Uterus (tissue), 3 donors: ENCODE measurements at regions not wholly inside any gene's neighbourhood (a gene's known extent, or its start where the extent isn't known, plus 50 kb on each side); places are given as distances from the start of the nearest gene placed in this dataset.

Experiments
- DNase-seq, 2 donors: peaks; one replicate each; pipeline ENCODE4 v3.0.0-alpha.2; 2019 to 2020
- H3K27ac ChIP-seq, 2 donors: fragments of 200-600 bp; sonication (generic); 1 replicate in 1 of 2; 2 replicates in 1 of 2; pipeline ENCODE4 v1.5.1; 2016 to 2018
- H3K27me3 ChIP-seq, 2 donors: fragments of 200-600 bp; sonication (generic); one replicate each; pipeline ENCODE4 v1.5.1; 2018 to 2019; ENCODE audit warnings: control low read depth in 1 of 2
- H3K36me3 ChIP-seq, 2 donors: fragments of 200-600 bp; sonication (generic); one replicate each; pipeline ENCODE4 v1.5.1; 2019; ENCODE audit warnings: control low read depth in 1 of 2
- H3K4me1 ChIP-seq, 2 donors: fragments of 200-600 bp; sonication (generic); one replicate each; pipeline ENCODE4 v1.5.1; 2018 to 2019; ENCODE audit warnings: control low read depth in 1 of 2
- H3K4me3 ChIP-seq, 2 donors: fragments of 200-600 bp; sonication (generic); 1 replicate in 1 of 2; 2 replicates in 1 of 2; pipeline ENCODE4 v1.5.1; 2018 to 2019; ENCODE audit warnings: mild to moderate bottlenecking in 1 of 2
- H3K9me3 ChIP-seq, 2 donors: fragments of 200-600 bp; sonication (generic); one replicate each; pipeline ENCODE4 v1.5.1; 2019; ENCODE audit warnings: control low read depth in 1 of 2
- CTCF ChIP-seq, 4 experiments: fragments of 200-600 bp in 2 of 4; fragments of 450-650 bp in 2 of 4; sonication (generic) in 2 of 4; IDR thresholded peaks; one replicate each; pipeline ENCODE4 v1.5.1; 2016 to 2019; ENCODE audit warnings: antibody characterized with exemption in 4 of 4, mild to moderate bottlenecking in 2 of 4, moderate library complexity in 1 of 4
- POLR2A ChIP-seq, 2 donors: fragments of 450-650 bp; IDR thresholded peaks; one replicate each; pipeline ENCODE4 v1.6.1; 2016; ENCODE audit warnings: antibody characterized with exemption in 2 of 2, mild to moderate bottlenecking in 1 of 2, moderate library complexity in 1 of 2
- intact Hi-C: fragments of 100-400 bp; cut with DNase I; formaldehyde crosslinking; loops from one replicate; pipeline ENCODE4 v1.15.1; 2023; ENCODE audit warnings: low total_unique reads
- donor health status: DM: yes; HTN: yes; CAD: no.

GRCh38 chr10:2949221-2949947 lies 118.0 kb upstream of the PFKP start:
- H3K4me3 ChIP-seq: no peak overlapping the region
- peaks cover 0 to 4% of the 10 kb centered on the region in 2 donors for H3K9me3 ChIP-seq
- no peak overlapping the region for H3K27ac ChIP-seq
- TF ChIP-seq POLR2A (IDR thresholded peaks at IDR 0.05) (no peak), CTCF (IDR thresholded peaks at IDR 0.05) (no peak)
- H3K4me1 ChIP-seq: no peaks in the 10 kb centered on the region
- DNase-seq: no peak
- intact Hi-C loops: no loop called here
- H3K36me3 ChIP-seq: no peaks in the 10 kb centered on the region
- no peaks in the 10 kb centered on the region for H3K27me3 ChIP-seq

GRCh38 chr10:2948127-2948854 lies 119.1 kb upstream of the PFKP start:
- Histone ChIP-seq H3K27ac (no peak overlapping the region), H3K9me3 (no peaks in the 10 kb centered on the region), H3K4me3 (no peak overlapping the region), H3K36me3 (no peaks in the 10 kb centered on the region), H3K27me3 (no peaks in the 10 kb centered on the region), H3K4me1 (no peaks in the 10 kb centered on the region)
- no peak for TF ChIP-seq POLR2A (IDR thresholded peaks at IDR 0.05)
- no peak for TF ChIP-seq CTCF (IDR thresholded peaks at IDR 0.05)
- intact Hi-C loops: no loop called here
- DNase-seq: no peak

- no peak for TF ChIP-seq CTCF (IDR thresholded peaks at IDR 0.05)
- TF ChIP-seq POLR2A (IDR thresholded peaks at IDR 0.05): no peak
- peaks cover 0 to 3% of the 10 kb centered on the region in 2 donors for H3K27me3 ChIP-seq
Measured at GRCh38 chr10:2944788-2945187, 122.6 kb upstream of the PFKP start.

GRCh38 chr10:2943932-2944614 lies 123.3 kb upstream of the PFKP start:
- no peak for DNase-seq
- Histone ChIP-seq H3K27me3 (peaks cover 0 to 3% of the 10 kb centered on the region in 2 donors), H3K36me3 (no peaks in the 10 kb centered on the region), H3K4me3 (no peak overlapping the region), H3K9me3 (no peaks in the 10 kb centered on the region), H3K4me1 (no peaks in the 10 kb centered on the region), H3K27ac (no peak overlapping the region)
- intact Hi-C loops: no loop called here
- TF ChIP-seq POLR2A (IDR thresholded peaks at IDR 0.05) (no peak), CTCF (IDR thresholded peaks at IDR 0.05) (no peak)

More at GRCh38 chr10:2944788-2945187, 122.6 kb upstream of the PFKP start:
- Histone ChIP-seq H3K9me3 (no peaks in the 10 kb centered on the region), H3K4me1 (no peaks in the 10 kb centered on the region), H3K36me3 (no peaks in the 10 kb centered on the region), H3K4me3 (no peak overlapping the region), H3K27ac (no peak overlapping the region)
- no peak for DNase-seq
- intact Hi-C loops: no loop called here

GRCh38 chr10:2942938-2943337 lies 124.4 kb upstream of the PFKP start:
- no peaks in the 10 kb centered on the region for H3K36me3 ChIP-seq
- no peaks in the 10 kb centered on the region for H3K4me1 ChIP-seq
- peaks cover 0 to 3% of the 10 kb centered on the region in 2 donors for H3K27me3 ChIP-seq
- H3K9me3 ChIP-seq: no peaks in the 10 kb centered on the region
- no peak overlapping the region for H3K4me3 ChIP-seq
- H3K27ac ChIP-seq: no peak overlapping the region
- TF ChIP-seq POLR2A (IDR thresholded peaks at IDR 0.05) (no peak), CTCF (IDR thresholded peaks at IDR 0.05) (no peak)
- intact Hi-C loops: no loop called here
- no peak for DNase-seq
